Neural crest cell (in vitro differentiated cells): ENCODE measurements at regions not wholly inside any gene's neighbourhood (a gene's known extent, or its start where the extent isn't known, plus 50 kb on each side); places are given as distances from the start of the nearest gene placed in this dataset.
A peak's percentile ranks its signal among the peaks of the same experiment; 100 is the strongest.

Source experiments
- DNase-seq: peaks from one replicate; pipeline ENCODE4 v3.0.0; 2021; ENCODE audit warnings: low read depth, mixed read lengths, low spot score
- H3K27ac Mint-ChIP-seq: one replicate; pipeline ENCODE4 v1.8.0; 2021; ENCODE audit warnings: mild to moderate bottlenecking, mixed read lengths; ENCODE audit not compliant: unreplicated experiment
- H3K27me3 Mint-ChIP-seq: 2 replicates; pipeline ENCODE4 v1.8.0; 2021; ENCODE audit warnings: low read depth, mild to moderate bottlenecking, mixed read lengths
- H3K36me3 Mint-ChIP-seq: 2 replicates; pipeline ENCODE4 v1.8.0; 2021; ENCODE audit warnings: low read depth, mild to moderate bottlenecking, mixed read lengths
- H3K4me1 Mint-ChIP-seq: 2 replicates; pipeline ENCODE4 v1.8.0; 2021; ENCODE audit warnings: mixed read lengths
- H3K4me3 Mint-ChIP-seq: one replicate; pipeline ENCODE4 v1.8.0; 2021; ENCODE audit warnings: mild to moderate bottlenecking, mixed read lengths
- H3K9me3 Mint-ChIP-seq: 2 replicates; pipeline ENCODE4 v1.8.0; 2021; ENCODE audit warnings: mixed read lengths
- TF ChIP-seq, protein P1 (sequence below): fragments of 200-600 bp; sonication (generic); conservative IDR thresholded peaks from 2 replicates; pipeline ENCODE4 v1.5.0; 2021; ENCODE audit warnings: antibody characterized with exemption, mild to moderate bottlenecking

- DNase-seq, result no peak
- TF ChIP-seq, protein P1, sequence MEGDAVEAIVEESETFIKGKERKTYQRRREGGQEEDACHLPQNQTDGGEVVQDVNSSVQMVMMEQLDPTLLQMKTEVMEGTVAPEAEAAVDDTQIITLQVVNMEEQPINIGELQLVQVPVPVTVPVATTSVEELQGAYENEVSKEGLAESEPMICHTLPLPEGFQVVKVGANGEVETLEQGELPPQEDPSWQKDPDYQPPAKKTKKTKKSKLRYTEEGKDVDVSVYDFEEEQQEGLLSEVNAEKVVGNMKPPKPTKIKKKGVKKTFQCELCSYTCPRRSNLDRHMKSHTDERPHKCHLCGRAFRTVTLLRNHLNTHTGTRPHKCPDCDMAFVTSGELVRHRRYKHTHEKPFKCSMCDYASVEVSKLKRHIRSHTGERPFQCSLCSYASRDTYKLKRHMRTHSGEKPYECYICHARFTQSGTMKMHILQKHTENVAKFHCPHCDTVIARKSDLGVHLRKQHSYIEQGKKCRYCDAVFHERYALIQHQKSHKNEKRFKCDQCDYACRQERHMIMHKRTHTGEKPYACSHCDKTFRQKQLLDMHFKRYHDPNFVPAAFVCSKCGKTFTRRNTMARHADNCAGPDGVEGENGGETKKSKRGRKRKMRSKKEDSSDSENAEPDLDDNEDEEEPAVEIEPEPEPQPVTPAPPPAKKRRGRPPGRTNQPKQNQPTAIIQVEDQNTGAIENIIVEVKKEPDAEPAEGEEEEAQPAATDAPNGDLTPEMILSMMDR, result no peak
- Mint-ChIP-seq H3K4me1 (peaks cover 30% of the 10 kb centered on the region), H3K9me3 (no peaks in the 10 kb centered on the region), H3K27ac (peak overlapping the region; percentile 64), H3K36me3 (no peaks in the 10 kb centered on the region), H3K4me3 (no peak overlapping the region), H3K27me3 (peaks cover 6% of the 10 kb centered on the region)
Measured at GRCh38 chr7:435630-436366, 83.8 kb downstream of the PDGFA start.

DNA sequence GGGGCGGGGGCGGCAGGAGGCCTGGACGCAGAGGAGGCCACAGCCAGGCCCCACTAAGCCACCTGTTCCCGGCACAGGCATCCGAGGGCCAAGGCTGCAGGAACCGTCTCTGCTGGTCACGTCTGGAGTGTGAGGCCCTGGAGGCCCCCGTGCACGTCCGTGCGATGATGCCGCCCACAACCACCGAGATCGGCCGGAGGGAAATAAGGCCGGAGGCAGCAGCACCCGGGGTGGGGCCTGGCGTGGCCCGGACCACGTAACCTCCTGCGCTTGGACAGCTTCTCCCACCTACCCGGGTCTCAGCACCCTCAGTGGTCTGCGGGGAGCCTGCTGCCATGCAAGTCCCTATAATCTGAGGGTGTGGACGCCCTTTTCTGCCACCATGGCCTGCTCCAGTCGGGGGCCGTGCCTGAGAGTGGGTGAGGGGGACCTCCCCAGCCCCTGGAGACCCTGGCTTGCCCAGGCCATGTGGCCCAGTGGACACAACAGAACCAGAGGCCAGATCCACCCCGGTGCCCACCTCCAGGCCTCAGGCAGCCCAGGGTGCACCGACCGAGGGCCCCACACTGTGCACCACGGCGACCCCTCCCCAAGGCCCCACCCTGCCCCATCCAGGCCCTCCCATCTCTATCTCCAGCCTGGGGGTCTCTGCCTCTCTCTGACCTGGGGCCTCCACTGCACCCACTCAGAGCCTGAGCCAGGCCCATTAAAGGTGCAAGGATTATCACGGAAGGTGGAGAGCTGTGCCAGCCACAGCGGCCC lies 83.1 kb downstream of the PDGFA start:
- no peak overlapping the region for H3K27ac Mint-ChIP-seq
- H3K4me3 Mint-ChIP-seq, result no peak overlapping the region
- no peaks in the 10 kb centered on the region for H3K9me3 Mint-ChIP-seq
- no peak for DNase-seq
- H3K27me3 Mint-ChIP-seq, result peaks cover 6% of the 10 kb centered on the region
- TF ChIP-seq, protein P1, result no peak
- peaks cover 26% of the 10 kb centered on the region for H3K4me1 Mint-ChIP-seq
- H3K36me3 Mint-ChIP-seq, result no peaks in the 10 kb centered on the region

DNA sequence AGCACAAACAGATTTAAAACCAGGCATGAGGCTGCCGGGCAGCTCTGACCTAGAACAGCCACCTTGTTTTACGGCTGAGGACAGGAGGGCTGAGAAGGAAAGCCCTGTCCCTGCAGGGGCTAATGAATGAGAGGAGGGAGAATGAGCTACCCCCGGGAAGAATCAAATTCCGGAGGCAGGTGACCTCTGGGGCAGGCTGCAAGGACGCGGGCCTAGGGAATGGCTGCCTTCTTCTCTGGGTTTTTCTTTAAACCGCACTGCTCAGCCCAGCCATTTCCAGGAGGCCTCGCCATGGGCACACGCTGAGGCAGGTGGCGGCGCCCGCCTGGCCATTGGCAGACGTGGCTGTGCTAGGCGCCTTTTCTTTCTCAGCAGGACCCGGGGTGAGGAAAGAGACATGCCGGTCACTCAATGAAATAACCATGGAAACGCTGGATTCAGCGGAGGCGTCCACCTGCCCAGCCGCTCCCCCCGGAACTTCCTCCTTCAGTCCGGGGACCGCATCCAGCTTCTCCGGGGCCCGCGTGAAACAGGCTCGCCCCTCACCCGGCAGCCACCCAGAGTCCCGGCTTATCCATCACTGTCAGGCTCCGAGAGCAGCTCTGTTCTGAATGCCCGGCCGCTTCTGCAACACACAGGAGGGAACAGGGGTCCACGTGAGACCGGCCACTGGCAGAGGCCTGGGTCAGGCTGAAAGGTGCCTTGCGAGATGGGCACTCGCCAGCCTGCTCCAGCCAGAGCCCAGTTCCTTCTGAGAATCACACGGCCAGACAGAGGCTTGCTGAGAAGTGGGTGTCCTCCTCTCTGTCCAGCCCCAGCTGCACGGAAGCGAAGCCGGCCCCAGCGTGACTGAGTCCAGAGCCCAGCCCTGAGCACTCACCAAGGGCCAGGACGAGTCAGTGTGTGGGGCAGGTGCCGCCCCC lies 82.1 kb downstream of the PDGFA start:
- H3K27me3 Mint-ChIP-seq, result peaks cover 6% of the 10 kb centered on the region
- H3K9me3 Mint-ChIP-seq, result no peaks in the 10 kb centered on the region
- TF ChIP-seq, protein P1, result no peak
- no peak overlapping the region for H3K4me3 Mint-ChIP-seq
- H3K36me3 Mint-ChIP-seq, result no peaks in the 10 kb centered on the region
- DNase-seq, result no peak
- H3K4me1 Mint-ChIP-seq, result peaks cover 26% of the 10 kb centered on the region
- no peak overlapping the region for H3K27ac Mint-ChIP-seq

GRCh38 chr7:438361-438760 lies 81.3 kb downstream of the PDGFA start:
- TF ChIP-seq, protein P1, result no peak
- no peaks in the 10 kb centered on the region for H3K36me3 Mint-ChIP-seq
- peaks cover 26% of the 10 kb centered on the region for H3K4me1 Mint-ChIP-seq
- no peaks in the 10 kb centered on the region for H3K9me3 Mint-ChIP-seq
- H3K4me3 Mint-ChIP-seq, result no peak overlapping the region
- H3K27ac Mint-ChIP-seq, result no peak overlapping the region
- no peak for DNase-seq
- H3K27me3 Mint-ChIP-seq, result peaks cover 6% of the 10 kb centered on the region

- Mint-ChIP-seq H3K27ac (no peak overlapping the region), H3K9me3 (no peaks in the 10 kb centered on the region), H3K36me3 (no peaks in the 10 kb centered on the region), H3K4me3 (no peak overlapping the region), H3K27me3 (peaks cover 6% of the 10 kb centered on the region), H3K4me1 (peaks cover 26% of the 10 kb centered on the region)
- no peak for DNase-seq
- TF ChIP-seq, protein P1, result no peak
Measured at GRCh38 chr7:438916-439315, 80.7 kb downstream of the PDGFA start.
